ENCODE measurements at regions not wholly inside any gene's neighbourhood (a gene's known extent, or its start where the extent isn't known, plus 50 kb on each side); places are given as distances from the start of the nearest gene placed in this dataset.

GRCh38 chr2:114231921-114232320 is 210.5 kb upstream of the DPP10 start:
- BruUV-seq (replicated peaks), result no TSS peak
- no peak for TF ChIP-seq ZNF12 (CRISPR knock-in tag; IDR thresholded peaks at IDR 0.05)
- TF ChIP-seq NFE2 (CRISPR knock-in tag; IDR thresholded peaks at IDR 0.05), result no peak
- no peak for TF ChIP-seq ARNT2 (CRISPR knock-in tag; IDR thresholded peaks at IDR 0.05; ENCODE audit: low read depth)
- TF ChIP-seq ZNF121 (CRISPR knock-in tag; IDR thresholded peaks at IDR 0.05), result no peak
- no peak for TF ChIP-seq ZNF446 (CRISPR knock-in tag; IDR thresholded peaks at IDR 0.05)
- TF ChIP-seq, protein P1, sequence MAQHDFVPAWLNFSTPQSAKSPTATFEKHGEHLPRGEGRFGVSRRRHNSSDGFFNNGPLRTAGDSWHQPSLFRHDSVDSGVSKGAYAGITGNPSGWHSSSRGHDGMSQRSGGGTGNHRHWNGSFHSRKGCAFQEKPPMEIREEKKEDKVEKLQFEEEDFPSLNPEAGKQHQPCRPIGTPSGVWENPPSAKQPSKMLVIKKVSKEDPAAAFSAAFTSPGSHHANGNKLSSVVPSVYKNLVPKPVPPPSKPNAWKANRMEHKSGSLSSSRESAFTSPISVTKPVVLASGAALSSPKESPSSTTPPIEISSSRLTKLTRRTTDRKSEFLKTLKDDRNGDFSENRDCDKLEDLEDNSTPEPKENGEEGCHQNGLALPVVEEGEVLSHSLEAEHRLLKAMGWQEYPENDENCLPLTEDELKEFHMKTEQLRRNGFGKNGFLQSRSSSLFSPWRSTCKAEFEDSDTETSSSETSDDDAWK (CRISPR knock-in tag; IDR thresholded peaks at IDR 0.05), result no peak
- TF ChIP-seq MIER3 (CRISPR knock-in tag; IDR thresholded peaks at IDR 0.05; ENCODE audit: borderline replicate concordance), result no peak
- TF ChIP-seq TMF1 (CRISPR knock-in tag; IDR thresholded peaks at IDR 0.05; ENCODE audit: low read depth), result no peak
- TF ChIP-seq, protein P2, sequence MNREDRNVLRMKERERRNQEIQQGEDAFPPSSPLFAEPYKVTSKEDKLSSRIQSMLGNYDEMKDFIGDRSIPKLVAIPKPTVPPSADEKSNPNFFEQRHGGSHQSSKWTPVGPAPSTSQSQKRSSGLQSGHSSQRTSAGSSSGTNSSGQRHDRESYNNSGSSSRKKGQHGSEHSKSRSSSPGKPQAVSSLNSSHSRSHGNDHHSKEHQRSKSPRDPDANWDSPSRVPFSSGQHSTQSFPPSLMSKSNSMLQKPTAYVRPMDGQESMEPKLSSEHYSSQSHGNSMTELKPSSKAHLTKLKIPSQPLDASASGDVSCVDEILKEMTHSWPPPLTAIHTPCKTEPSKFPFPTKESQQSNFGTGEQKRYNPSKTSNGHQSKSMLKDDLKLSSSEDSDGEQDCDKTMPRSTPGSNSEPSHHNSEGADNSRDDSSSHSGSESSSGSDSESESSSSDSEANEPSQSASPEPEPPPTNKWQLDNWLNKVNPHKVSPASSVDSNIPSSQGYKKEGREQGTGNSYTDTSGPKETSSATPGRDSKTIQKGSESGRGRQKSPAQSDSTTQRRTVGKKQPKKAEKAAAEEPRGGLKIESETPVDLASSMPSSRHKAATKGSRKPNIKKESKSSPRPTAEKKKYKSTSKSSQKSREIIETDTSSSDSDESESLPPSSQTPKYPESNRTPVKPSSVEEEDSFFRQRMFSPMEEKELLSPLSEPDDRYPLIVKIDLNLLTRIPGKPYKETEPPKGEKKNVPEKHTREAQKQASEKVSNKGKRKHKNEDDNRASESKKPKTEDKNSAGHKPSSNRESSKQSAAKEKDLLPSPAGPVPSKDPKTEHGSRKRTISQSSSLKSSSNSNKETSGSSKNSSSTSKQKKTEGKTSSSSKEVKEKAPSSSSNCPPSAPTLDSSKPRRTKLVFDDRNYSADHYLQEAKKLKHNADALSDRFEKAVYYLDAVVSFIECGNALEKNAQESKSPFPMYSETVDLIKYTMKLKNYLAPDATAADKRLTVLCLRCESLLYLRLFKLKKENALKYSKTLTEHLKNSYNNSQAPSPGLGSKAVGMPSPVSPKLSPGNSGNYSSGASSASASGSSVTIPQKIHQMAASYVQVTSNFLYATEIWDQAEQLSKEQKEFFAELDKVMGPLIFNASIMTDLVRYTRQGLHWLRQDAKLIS (CRISPR knock-in tag; IDR thresholded peaks at IDR 0.05), result no peak
- TF ChIP-seq TFDP1 (CRISPR knock-in tag; IDR thresholded peaks at IDR 0.05; ENCODE audit: borderline replicate concordance), result no peak
- TF ChIP-seq, protein P3, sequence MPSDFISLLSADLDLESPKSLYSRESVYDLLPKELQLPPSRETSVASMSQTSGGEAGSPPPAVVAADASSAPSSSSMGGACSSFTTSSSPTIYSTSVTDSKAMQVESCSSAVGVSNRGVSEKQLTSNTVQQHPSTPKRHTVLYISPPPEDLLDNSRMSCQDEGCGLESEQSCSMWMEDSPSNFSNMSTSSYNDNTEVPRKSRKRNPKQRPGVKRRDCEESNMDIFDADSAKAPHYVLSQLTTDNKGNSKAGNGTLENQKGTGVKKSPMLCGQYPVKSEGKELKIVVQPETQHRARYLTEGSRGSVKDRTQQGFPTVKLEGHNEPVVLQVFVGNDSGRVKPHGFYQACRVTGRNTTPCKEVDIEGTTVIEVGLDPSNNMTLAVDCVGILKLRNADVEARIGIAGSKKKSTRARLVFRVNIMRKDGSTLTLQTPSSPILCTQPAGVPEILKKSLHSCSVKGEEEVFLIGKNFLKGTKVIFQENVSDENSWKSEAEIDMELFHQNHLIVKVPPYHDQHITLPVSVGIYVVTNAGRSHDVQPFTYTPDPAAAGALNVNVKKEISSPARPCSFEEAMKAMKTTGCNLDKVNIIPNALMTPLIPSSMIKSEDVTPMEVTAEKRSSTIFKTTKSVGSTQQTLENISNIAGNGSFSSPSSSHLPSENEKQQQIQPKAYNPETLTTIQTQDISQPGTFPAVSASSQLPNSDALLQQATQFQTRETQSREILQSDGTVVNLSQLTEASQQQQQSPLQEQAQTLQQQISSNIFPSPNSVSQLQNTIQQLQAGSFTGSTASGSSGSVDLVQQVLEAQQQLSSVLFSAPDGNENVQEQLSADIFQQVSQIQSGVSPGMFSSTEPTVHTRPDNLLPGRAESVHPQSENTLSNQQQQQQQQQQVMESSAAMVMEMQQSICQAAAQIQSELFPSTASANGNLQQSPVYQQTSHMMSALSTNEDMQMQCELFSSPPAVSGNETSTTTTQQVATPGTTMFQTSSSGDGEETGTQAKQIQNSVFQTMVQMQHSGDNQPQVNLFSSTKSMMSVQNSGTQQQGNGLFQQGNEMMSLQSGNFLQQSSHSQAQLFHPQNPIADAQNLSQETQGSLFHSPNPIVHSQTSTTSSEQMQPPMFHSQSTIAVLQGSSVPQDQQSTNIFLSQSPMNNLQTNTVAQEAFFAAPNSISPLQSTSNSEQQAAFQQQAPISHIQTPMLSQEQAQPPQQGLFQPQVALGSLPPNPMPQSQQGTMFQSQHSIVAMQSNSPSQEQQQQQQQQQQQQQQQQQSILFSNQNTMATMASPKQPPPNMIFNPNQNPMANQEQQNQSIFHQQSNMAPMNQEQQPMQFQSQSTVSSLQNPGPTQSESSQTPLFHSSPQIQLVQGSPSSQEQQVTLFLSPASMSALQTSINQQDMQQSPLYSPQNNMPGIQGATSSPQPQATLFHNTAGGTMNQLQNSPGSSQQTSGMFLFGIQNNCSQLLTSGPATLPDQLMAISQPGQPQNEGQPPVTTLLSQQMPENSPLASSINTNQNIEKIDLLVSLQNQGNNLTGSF (CRISPR knock-in tag; IDR thresholded peaks at IDR 0.05), result no peak
- TF ChIP-seq PAWR (CRISPR knock-in tag; IDR thresholded peaks at IDR 0.05; ENCODE audit: borderline replicate concordance), result no peak
- TF ChIP-seq, protein P4, sequence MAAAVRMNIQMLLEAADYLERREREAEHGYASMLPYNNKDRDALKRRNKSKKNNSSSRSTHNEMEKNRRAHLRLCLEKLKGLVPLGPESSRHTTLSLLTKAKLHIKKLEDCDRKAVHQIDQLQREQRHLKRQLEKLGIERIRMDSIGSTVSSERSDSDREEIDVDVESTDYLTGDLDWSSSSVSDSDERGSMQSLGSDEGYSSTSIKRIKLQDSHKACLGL (CRISPR knock-in tag; IDR thresholded peaks at IDR 0.05), result no peak

More at GRCh38 chr2:114231921-114232320, 210.5 kb upstream of the DPP10 start:
- Histone ChIP-seq H3K9me3 (ENCODE audit: low read length) (no peaks in the 10 kb centered on the region), H4K20me1 (ENCODE audit: insufficient read depth, low read length) (no peaks in the 10 kb centered on the region), H3K36me3 (replicated peaks in 1 of 2; ENCODE audit: control insufficient read depth in 1 of 2, insufficient read depth in 2 of 2, low read length in 2 of 2) (no peaks in the 10 kb centered on the region), H3K4me3 (replicated peaks in 1 of 3; ENCODE audit: insufficient read depth in 1 of 3, low read depth in 2 of 3, low read length in 3 of 3) (no peak overlapping the region), H3K79me2 (ENCODE audit: insufficient read depth, low read length) (no peaks in the 10 kb centered on the region), H3K4me1 (ENCODE audit: insufficient read depth, low read length) (no peaks in the 10 kb centered on the region), H3K4me2 (ENCODE audit: low read depth, low read length) (no peak overlapping the region), H2AFZ (ENCODE audit: low read length) (no peak overlapping the region), H3K27ac (ENCODE audit: extremely low read length, insufficient read depth, low read length) (no peak overlapping the region), H3K9ac (ENCODE audit: insufficient read depth, low read depth, low read length) (no peak overlapping the region), H3K27me3 (ENCODE audit: control insufficient read depth in 1 of 2, insufficient read depth in 2 of 2, low read length in 2 of 2) (no peaks in the 10 kb centered on the region)
- in situ Hi-C loops (cut with HindIII; ENCODE audit: extremely low pct_ligation_motif_present, low pct_unique_long_range_greater_than_20kb) (no loop called here), intact Hi-C loops (cut with micrococcal nuclease; ENCODE audit: unreplicated experiment) (no loop called here)
- ATAC-seq (no peak), FAIRE-seq (no peak), DNase-seq (ENCODE audit: low spot score) (no peak)
- ChIA-PET CTCF (ENCODE audit: low intra/inter-chr PET ratio, low total read pairs) (no interaction called here), POLR2A (no interaction called here)
